ENCODE measurements at regions not wholly inside any gene's neighbourhood (a gene's known extent, or its start where the extent isn't known, plus 50 kb on each side); places are given as distances from the start of the nearest gene placed in this dataset.
A peak's percentile ranks its signal among the peaks of the same experiment; 100 is the strongest.
"Not testable (repeated sequence)": the region's sequence is repeated elsewhere in the genome, so short reads cannot be mapped to it uniquely, and the experiment has no call there.

GRCh38 chr13:50627111-50627510, 216.4 kb downstream of the DLEU7 start:
- POLR2A ChIA-PET = no interaction called here
- no peaks in the 10 kb centered on the region for H3K9me3 ChIP-seq (ENCODE audit: control insufficient read depth, insufficient read depth, low read depth, low read length)

GRCh38 chr13:50628512-50628911, 215.0 kb downstream of the DLEU7 start:
- peak; percentile 87 for TF ChIP-seq ZNF146 (tag by site-specific recombination; IDR thresholded peaks at IDR 0.05)
- H3K4me1 ChIP-seq (ENCODE audit: control insufficient read depth, insufficient read depth, low read length); H3K4me3 ChIP-seq (ENCODE audit: low read depth, low read length); H3K27ac ChIP-seq (ENCODE audit: extremely low read depth, low read depth, low read length); POLR2A ChIA-PET; H3K9me3 ChIP-seq (ENCODE audit: control insufficient read depth, insufficient read depth, low read depth, low read length); H3K36me3 ChIP-seq (ENCODE audit: control insufficient read depth in 2 of 2, insufficient read depth in 1 of 2, low read length in 2 of 2): not testable (repeated sequence)
- CTCF ChIA-PET = interaction anchor here (0.6 kb wide), 1 partner anchor 648 kb away, joined by 3 read pairs; no protein-coding TSS in a partner anchor

More at GRCh38 chr13:50627111-50627510, 216.4 kb downstream of the DLEU7 start:
- Histone ChIP-seq H3K4me3 (ENCODE audit: low read depth, low read length) (no peak overlapping the region), H3K27ac (ENCODE audit: extremely low read depth, low read depth, low read length) (no peak overlapping the region), H3K36me3 (ENCODE audit: control insufficient read depth in 2 of 2, insufficient read depth in 1 of 2, low read length in 2 of 2) (no peaks in the 10 kb centered on the region), H3K4me1 (ENCODE audit: control insufficient read depth, insufficient read depth, low read length) (no peaks in the 10 kb centered on the region)
- TF ChIP-seq ZNF571 (tag by site-specific recombination; IDR thresholded peaks at IDR 0.05) (no peak), ZNF658 (tag by site-specific recombination; IDR thresholded peaks at IDR 0.05) (no peak), ZNF645 (tag by site-specific recombination; IDR thresholded peaks at IDR 0.05) (no peak), ZBTB11 (tag by site-specific recombination; conservative IDR thresholded peaks at IDR 0.05; ENCODE audit: low read depth) (no peak), ZNF132 (tag by site-specific recombination; IDR thresholded peaks at IDR 0.05; ENCODE audit: borderline replicate concordance) (no peak), KLF10 (tag by site-specific recombination; IDR thresholded peaks at IDR 0.05) (no peak), ELK4 (IDR thresholded peaks at IDR 0.05; ENCODE audit: borderline replicate concordance, low read depth, low read length) (no peak)
- CTCF ChIA-PET = no interaction called here

- Histone ChIP-seq H3K27ac (ENCODE audit: extremely low read depth, low read depth, low read length) (no peak overlapping the region), H3K4me1 (ENCODE audit: control insufficient read depth, insufficient read depth, low read length) (no peaks in the 10 kb centered on the region), H3K9me3 (ENCODE audit: control insufficient read depth, insufficient read depth, low read depth, low read length) (no peaks in the 10 kb centered on the region), H3K4me3 (ENCODE audit: low read depth, low read length) (no peak overlapping the region), H3K36me3 (ENCODE audit: control insufficient read depth in 2 of 2, insufficient read depth in 1 of 2, low read length in 2 of 2) (no peaks in the 10 kb centered on the region)
- ChIA-PET CTCF (no interaction called here), POLR2A (no interaction called here)
- TF ChIP-seq ZNF544 (tag by site-specific recombination; IDR thresholded peaks at IDR 0.05) = no peak
- TF ChIP-seq ZBTB44 (tag by site-specific recombination; IDR thresholded peaks at IDR 0.05) = no peak
- no peak for TF ChIP-seq PRDM2 (tag by site-specific recombination; IDR thresholded peaks at IDR 0.05; ENCODE audit: borderline replicate concordance)
- TF ChIP-seq ZNF501 (tag by site-specific recombination; IDR thresholded peaks at IDR 0.05) = no peak
- TF ChIP-seq ZBTB1 (tag by site-specific recombination; IDR thresholded peaks at IDR 0.05) = no peak
- no peak for TF ChIP-seq ZNF791 (tag by site-specific recombination; IDR thresholded peaks at IDR 0.05)
- no peak for TF ChIP-seq IKZF3 (tag by site-specific recombination; IDR thresholded peaks at IDR 0.05)
- no peak for TF ChIP-seq ZNF701 (tag by site-specific recombination; IDR thresholded peaks at IDR 0.05)
- no peak for TF ChIP-seq ZNF394 (tag by site-specific recombination; IDR thresholded peaks at IDR 0.05; ENCODE audit: borderline replicate concordance)
These were observed 214.0 kb downstream of the DLEU7 start for GRCh38 chr13:50629497-50629896.

Measured in HEK293 (cell line).